K562 (cell line): ENCODE measurements at regions not wholly inside any gene's neighbourhood (a gene's known extent, or its start where the extent isn't known, plus 50 kb on each side); places are given as distances from the start of the nearest gene placed in this dataset.

Source experiments
- ATAC-seq: fragments of 200-7000 bp; cut with Tn5 transposase; 3 replicates; pipeline ENCODE4 v1.9.1; 2020; ENCODE audit warnings: moderate library complexity
- BruUV-seq: library from RNA; stranded (reverse); fragments of 400-500 nt; replicated peaks from 2 replicates; lab custom pipeline; 2021; lab: Mats Ljungman, UMichigan
- CTCF ChIA-PET: fragments of 300-600 bp; formaldehyde crosslinking; extraction: SDS; loops from one replicate; lab custom pipeline; 2021; ENCODE audit warnings: low intra/inter-chr PET ratio; lab: Yijun Ruan, JAX
- POLR2A ChIA-PET: fragments of 300-600, 350-650 bp; sonication (Branson Sonifier 250); formaldehyde crosslinking; extraction: SDS; loops from one replicate; lab custom pipeline; 2021; ENCODE audit warnings: antibody characterized with exemption, inconsistent platforms; lab: Yijun Ruan, JAX
- DNase-seq, 4 experiments: peaks; one replicate each; pipeline versions ENCODE4 v3.0.0 to v3.0.0-alpha.2; 2011 to 2018; ENCODE audit warnings: low spot score in 3 of 4, mixed read lengths in 3 of 4; ENCODE audit errors: extremely low read depth in 1 of 4
- FAIRE-seq: peaks from 2 replicates; lab custom pipeline; 2011; peaks lifted over from hg19 to GRCh38; lab: Jason Lieb, UNC
- H2AFZ ChIP-seq: 2 replicates; pipeline ENCODE4 v1.6.0; 2011; ENCODE audit warnings: low read depth, low read length, control low read depth, inconsistent platforms
- H3K27ac ChIP-seq: fragments of 200-600 bp; 3 replicates; pipeline ENCODE4 v1.8.0; 2011; ENCODE audit warnings: low read depth, mild to moderate bottlenecking, control low read depth, inconsistent platforms, low read length, moderate library complexity, mixed read lengths; ENCODE audit errors: extremely low read depth
- H3K27me3 ChIP-seq, 2 experiments: fragments of 300-600 bp in 1 of 2; 2 replicates in 1 of 2; 3 replicates in 1 of 2; pipeline versions ENCODE4 v1.6.0 to v1.8.0; 2011; ENCODE audit warnings: inconsistent platforms in 2 of 2, low read length in 2 of 2, mild to moderate bottlenecking in 1 of 2, mixed read lengths in 1 of 2, moderate library complexity in 1 of 2; ENCODE audit not compliant: control insufficient read depth in 2 of 2, insufficient read depth in 2 of 2
- H3K36me3 ChIP-seq: fragments of 300-600 bp; 3 replicates; pipeline ENCODE4 v1.8.0; 2011; ENCODE audit warnings: mild to moderate bottlenecking, low read length, inconsistent platforms; ENCODE audit not compliant: control insufficient read depth, insufficient read depth
- H3K4me1 ChIP-seq, 2 experiments: fragments of 200-600 bp in 1 of 2; replicated peaks in 1 of 2; 2 replicates in 1 of 2; 3 replicates in 1 of 2; pipeline versions ENCODE4 v1.5.1 to v1.8.0; 2011; ENCODE audit warnings: inconsistent platforms in 2 of 2, low read length in 2 of 2, mild to moderate bottlenecking in 1 of 2, mixed read lengths in 1 of 2, moderate library complexity in 1 of 2; ENCODE audit not compliant: control insufficient read depth in 2 of 2, insufficient read depth in 2 of 2
- H3K4me2 ChIP-seq: 2 replicates; pipeline ENCODE4 v1.6.1; 2011; ENCODE audit warnings: low read length, control low read depth, inconsistent platforms, mixed read lengths; ENCODE audit not compliant: insufficient read depth
- H3K4me3 ChIP-seq: fragments of 200-600 bp; sonication (generic), shearing (Covaris generic); 2 replicates; pipeline ENCODE4 v1.5.1; 2016; ENCODE audit warnings: control low read depth, inconsistent platforms
- H3K79me2 ChIP-seq: fragments of 200-600 bp; 3 replicates; pipeline ENCODE4 v1.8.0; 2011; ENCODE audit warnings: low read length, inconsistent platforms; ENCODE audit not compliant: control insufficient read depth, insufficient read depth
- H3K9ac ChIP-seq, 2 experiments: 2 replicates each; pipeline versions ENCODE4 v1.6.0 to v1.6.1; 2011; ENCODE audit warnings: low read depth in 2 of 2, low read length in 2 of 2, control low read depth in 1 of 2, inconsistent platforms in 1 of 2, mild to moderate bottlenecking in 1 of 2, mixed read lengths in 1 of 2; ENCODE audit not compliant: insufficient read depth in 1 of 2
- H3K9me1 ChIP-seq: one replicate; pipeline ENCODE4 v1.6.0; 2011; ENCODE audit warnings: inconsistent platforms, mild to moderate bottlenecking, low read length, moderate library complexity; ENCODE audit not compliant: control insufficient read depth, insufficient read depth
- H3K9me3 ChIP-seq: replicated peaks from 2 replicates; pipeline ENCODE4 v1.5.1; 2011; ENCODE audit warnings: low read depth, low read length, inconsistent platforms; ENCODE audit not compliant: control insufficient read depth, insufficient read depth
- H4K20me1 ChIP-seq: replicated peaks from 2 replicates; pipeline ENCODE4 v1.6.1; 2011; ENCODE audit warnings: low read length, inconsistent platforms, mixed read lengths; ENCODE audit not compliant: control insufficient read depth, insufficient read depth
- ETS2 ChIP-seq: IDR thresholded peaks from 2 replicates; pipeline ENCODE4 v1.6.1; 2016; ENCODE audit warnings: borderline replicate concordance, missing genetic modification characterization, mild to moderate bottlenecking, moderate library complexity, missing compliant biosample characterization; ENCODE audit not compliant: poor library complexity, severe bottlenecking
- NEUROD1 ChIP-seq: fragments of 150-350 bp; IDR thresholded peaks from 2 replicates; pipeline ENCODE4 v1.6.1; 2014; ENCODE audit warnings: borderline replicate concordance, low read length, low read depth; ENCODE audit not compliant: partially characterized antibody
- ZNF24 ChIP-seq: fragments of 450-650 bp; IDR thresholded peaks from 2 replicates; pipeline ENCODE4 v1.6.1; 2016
- ZNF507 ChIP-seq: conservative IDR thresholded peaks from 2 replicates; pipeline ENCODE4 v1.6.1; 2017; ENCODE audit warnings: missing genetic modification characterization, missing compliant biosample characterization
- WGBS: fragments of 100-300 bp; shearing (Covaris generic); methylation state at CpG from one replicate; pipeline ENCODE4 v1.1.6; 2016; ENCODE audit warnings: low coverage, mixed read lengths; ENCODE audit not compliant: insufficient coverage; ENCODE audit errors: missing lambda C conversion rate; 5-methylcytosine and 5-hydroxymethylcytosine counted together
- in situ Hi-C: fragments of 300-500 bp; cut with MboI; formaldehyde crosslinking; loops from 4 replicates; pipeline ENCODE4 v1.15.0; 2018; ENCODE audit warnings: inconsistent platforms, mixed read lengths
- intact Hi-C: fragments of 100-400 bp; cut with micrococcal nuclease; formaldehyde crosslinking; loops from 2 replicates; pipeline ENCODE4 v1.14.2; 2022

GRCh38 chr14:73775339-73776193, 61.4 kb upstream of the PNMA1 start:
- Histone ChIP-seq H4K20me1 (no peaks in the 10 kb centered on the region), H3K79me2 (peaks cover 69% of the 10 kb centered on the region), H3K4me3 (no peak overlapping the region), H3K9me3 (no peaks in the 10 kb centered on the region), H3K27ac (no peak overlapping the region), H2AFZ (no peak overlapping the region), H3K4me1 (peaks cover 29 to 34% of the 10 kb centered on the region in 2 experiments), H3K9me1 (peaks cover 7% of the 10 kb centered on the region), H3K27me3 (no peaks in the 10 kb centered on the region), H3K4me2 (no peak overlapping the region), H3K9ac (peak overlapping the region in 1 of 2 experiments; percentile 59; a peak in 1 of 4 replicates), H3K36me3 (peaks cover 5% of the 10 kb centered on the region; the same call in 1 of the 3 replicates)
- intact Hi-C loops, result no loop called here
- no peak for ATAC-seq
- FAIRE-seq, result no peak
- ChIA-PET POLR2A (interaction anchor here (0.7 to 7.2 kb wide), 3 partner anchors 9 to 337 kb away, joined by 4 to 41 read pairs (median 7); no protein-coding TSS in a partner anchor), CTCF (no interaction called here)
- TF ChIP-seq ETS2 (tag), result no peak
- no peak for TF ChIP-seq ZNF24
- no peak for TF ChIP-seq NEUROD1
- no peak for TF ChIP-seq ZNF507 (tag)
- 77% methylated on average over 10 of the region's 10 CpGs for WGBS
- in situ Hi-C loops, result no loop called here
- BruUV-seq, result no TSS peak
- no peak for DNase-seq
